Keratinocyte (primary cell): ENCODE measurements at regions not wholly inside any gene's neighbourhood (a gene's known extent, or its start where the extent isn't known, plus 50 kb on each side); places are given as distances from the start of the nearest gene placed in this dataset.

Source experiments
- DNase-seq: peaks from one replicate; pipeline ENCODE4 v3.0.0-alpha.2; 2011; ENCODE audit warnings: low read depth, missing footprints, low spot score
- FAIRE-seq: peaks from 2 replicates; lab custom pipeline; 2011; peaks lifted over from hg19 to GRCh38; lab: Jason Lieb, UNC
- H2AFZ ChIP-seq: 2 replicates; pipeline ENCODE4 v1.6.0; 2012; ENCODE audit warnings: low read length, control low read depth, inconsistent platforms; ENCODE audit not compliant: control insufficient read depth
- H3K27ac ChIP-seq: 2 replicates; pipeline ENCODE4 v1.5.1; 2011; ENCODE audit warnings: low read length; ENCODE audit not compliant: control insufficient read depth, insufficient read depth
- H3K27me3 ChIP-seq: 3 replicates; pipeline ENCODE4 v1.6.0; 2011; ENCODE audit warnings: low read length; ENCODE audit not compliant: control insufficient read depth, insufficient read depth; ENCODE audit errors: extremely low read depth
- H3K36me3 ChIP-seq, 2 experiments: 2 replicates in 1 of 2; 3 replicates in 1 of 2; pipeline ENCODE4 v1.5.1; 2011; ENCODE audit warnings: low read length in 2 of 2, mild to moderate bottlenecking in 1 of 2; ENCODE audit not compliant: control insufficient read depth in 2 of 2, insufficient read depth in 2 of 2; ENCODE audit errors: extremely low read depth in 1 of 2
- H3K4me1 ChIP-seq: 3 replicates; pipeline ENCODE4 v1.5.1; 2011; ENCODE audit warnings: low read length; ENCODE audit not compliant: control insufficient read depth, insufficient read depth; ENCODE audit errors: extremely low read depth
- H3K4me2 ChIP-seq: 3 replicates; pipeline ENCODE4 v1.6.0; 2011; ENCODE audit warnings: low read depth, low read length; ENCODE audit not compliant: control insufficient read depth, insufficient read depth; ENCODE audit errors: extremely low read depth
- H3K4me3 ChIP-seq, 3 experiments: fragments of 200-600 bp in 1 of 3; sonication (generic) in 1 of 3; 2 replicates in 2 of 3; 3 replicates in 1 of 3; pipeline ENCODE4 v1.5.1; 2011 to 2016; ENCODE audit warnings: low read length in 3 of 3, mild to moderate bottlenecking in 3 of 3, control low read depth in 2 of 3, inconsistent platforms in 1 of 3, low read depth in 1 of 3, mixed read lengths in 1 of 3, mixed run types in 1 of 3, moderate library complexity in 1 of 3; ENCODE audit not compliant: control insufficient read depth in 2 of 3, insufficient read depth in 2 of 3; ENCODE audit errors: extremely low read depth in 1 of 3
- H3K79me2 ChIP-seq: 2 replicates; pipeline ENCODE4 v1.6.0; 2012; ENCODE audit warnings: low read length; ENCODE audit not compliant: control insufficient read depth, insufficient read depth
- H3K9ac ChIP-seq: 3 replicates; pipeline ENCODE4 v1.6.0; 2011; ENCODE audit warnings: low read length; ENCODE audit not compliant: control insufficient read depth, insufficient read depth; ENCODE audit errors: extremely low read depth
- H3K9me1 ChIP-seq: 3 replicates; pipeline ENCODE4 v1.6.0; 2011; ENCODE audit warnings: low read length; ENCODE audit not compliant: control insufficient read depth, insufficient read depth; ENCODE audit errors: extremely low read depth
- H3K9me3 ChIP-seq: 2 replicates; pipeline ENCODE4 v1.5.1; 2012; ENCODE audit warnings: low read depth, low read length; ENCODE audit not compliant: control insufficient read depth
- H4K20me1 ChIP-seq: 3 replicates; pipeline ENCODE4 v1.6.0; 2011; ENCODE audit warnings: low read length; ENCODE audit not compliant: control insufficient read depth, insufficient read depth; ENCODE audit errors: extremely low read depth
- CTCF ChIP-seq, 3 experiments: IDR thresholded peaks in 1 of 3; conservative IDR thresholded peaks in 1 of 3; optimal IDR thresholded peaks in 1 of 3; 2 replicates in 2 of 3; 3 replicates in 1 of 3; pipeline versions ENCODE3 to v1.5.1; 2011; ENCODE audit warnings: low read length in 3 of 3, mild to moderate bottlenecking in 3 of 3, moderate library complexity in 2 of 3, control low read depth in 1 of 3, inconsistent platforms in 1 of 3; ENCODE audit not compliant: insufficient read depth in 2 of 3; ENCODE audit errors: extremely low read depth in 1 of 3
- EZH2 ChIP-seq: IDR thresholded peaks from one replicate; pipeline ENCODE4 v1.6.1; 2012; ENCODE audit warnings: inconsistent platforms, mild to moderate bottlenecking, low read length, moderate library complexity
- dilution Hi-C: fragments of 300-500 bp; cut with MboI; formaldehyde crosslinking; loops from one replicate; pipeline ENCODE4 v1.7.0; 2020; ENCODE audit warnings: low sequenced_read_pairs; ENCODE audit not compliant: extremely low pct_ligation_motif_present

GRCh38 chr12:58541300-58541690, 379.0 kb downstream of the LRIG3 start:
- Histone ChIP-seq H3K27ac (no peak overlapping the region), H3K79me2 (no peaks in the 10 kb centered on the region), H3K9ac (no peak overlapping the region), H3K4me2 (no peak overlapping the region), H3K9me3 (no peaks in the 10 kb centered on the region), H3K9me1 (no peaks in the 10 kb centered on the region), H3K4me3 (no peak overlapping the region), H3K27me3 (no peaks in the 10 kb centered on the region), H4K20me1 (no peaks in the 10 kb centered on the region), H3K36me3 (no peaks in the 10 kb centered on the region), H2AFZ (no peak overlapping the region), H3K4me1 (peaks cover 4% of the 10 kb centered on the region)
- dilution Hi-C loops: no loop called here
- DNase-seq (no peak), FAIRE-seq (no peak)
- TF ChIP-seq CTCF (optimal IDR thresholded peaks at IDR 0.05 in 1 of 3, IDR thresholded peaks at IDR 0.05 in 1 of 3, conservative IDR thresholded peaks at IDR 0.05 in 1 of 3; ENCODE audit: extremely low read depth in 1 of 3, insufficient read depth in 2 of 3, low read length in 3 of 3) (no peak), EZH2 (no peak)

- Histone ChIP-seq H3K4me2 (no peak overlapping the region), H3K9me3 (no peaks in the 10 kb centered on the region), H3K9ac (no peak overlapping the region), H4K20me1 (no peaks in the 10 kb centered on the region), H3K79me2 (no peaks in the 10 kb centered on the region), H3K4me3 (no peak overlapping the region), H3K9me1 (no peaks in the 10 kb centered on the region), H3K4me1 (peaks cover 4% of the 10 kb centered on the region), H3K27me3 (no peaks in the 10 kb centered on the region), H2AFZ (no peak overlapping the region), H3K36me3 (no peaks in the 10 kb centered on the region), H3K27ac (no peak overlapping the region)
- no peak for FAIRE-seq
- no peak for TF ChIP-seq CTCF (optimal IDR thresholded peaks at IDR 0.05 in 1 of 3, IDR thresholded peaks at IDR 0.05 in 1 of 3, conservative IDR thresholded peaks at IDR 0.05 in 1 of 3; ENCODE audit: extremely low read depth in 1 of 3, insufficient read depth in 2 of 3, low read length in 3 of 3)
- TF ChIP-seq EZH2: no peak
- dilution Hi-C loops: no loop called here
- no peak for DNase-seq
Measured at GRCh38 chr12:58544281-58544680, 376.0 kb downstream of the LRIG3 start.
